ENCODE measurements at regions not wholly inside any gene's neighbourhood (a gene's known extent, or its start where the extent isn't known, plus 50 kb on each side); places are given as distances from the start of the nearest gene placed in this dataset.

GRCh38 chr3:26308454-26308853 lies 314.1 kb upstream of the LRRC3B start:
- no peak for TF ChIP-seq RCOR1 (IDR thresholded peaks at IDR 0.05; ENCODE audit: borderline replicate concordance in 1 of 2, low read depth in 2 of 2, low read length in 2 of 2)
- TF ChIP-seq VEZF1 (CRISPR knock-in tag; IDR thresholded peaks at IDR 0.05) = no peak
- TF ChIP-seq REST (IDR thresholded peaks at IDR 0.05; ENCODE audit: borderline replicate concordance) = no peak
- TF ChIP-seq REST (CRISPR knock-in tag; IDR thresholded peaks at IDR 0.05; ENCODE audit: low read depth) = no peak
- TF ChIP-seq FOSL1 (tag; conservative IDR thresholded peaks at IDR 0.05) = no peak
- TF ChIP-seq ZNF780A (CRISPR knock-in tag; IDR thresholded peaks at IDR 0.05) = no peak
- TF ChIP-seq ZNF121 (CRISPR knock-in tag; conservative IDR thresholded peaks at IDR 0.05) = no peak
- no peak for TF ChIP-seq SIRT6 (IDR thresholded peaks at IDR 0.05; ENCODE audit: low read depth, low read length)
- TF ChIP-seq EZH2 (IDR thresholded peaks at IDR 0.05; ENCODE audit: borderline replicate concordance, low read depth, low read length) = no peak
- TF ChIP-seq CREB1 (IDR thresholded peaks at IDR 0.05) = no peak
- no peak for TF ChIP-seq CREB1 (CRISPR knock-in tag; IDR thresholded peaks at IDR 0.05)
- no peak for TF ChIP-seq MTF1 (CRISPR knock-in tag; IDR thresholded peaks at IDR 0.05; ENCODE audit: borderline replicate concordance)
- TF ChIP-seq SREBF2 (CRISPR knock-in tag; IDR thresholded peaks at IDR 0.05) = no peak
- no peak for TF ChIP-seq ZNF280B (CRISPR knock-in tag; IDR thresholded peaks at IDR 0.05)

All from K562 (cell line).